CD4-positive, alpha-beta T cell treated with Interleukin-21 for 1 hour (primary cell): ENCODE measurements at regions not wholly inside any gene's neighbourhood (a gene's known extent, or its start where the extent isn't known, plus 50 kb on each side); places are given as distances from the start of the nearest gene placed in this dataset.
"Not testable (repeated sequence)": the region's sequence is repeated elsewhere in the genome, so short reads cannot be mapped to it uniquely, and the experiment has no call there.

ENCODE experiments used
- DNase-seq: peaks from one replicate; pipeline ENCODE4 v3.0.0-alpha.2; 2020

DNA sequence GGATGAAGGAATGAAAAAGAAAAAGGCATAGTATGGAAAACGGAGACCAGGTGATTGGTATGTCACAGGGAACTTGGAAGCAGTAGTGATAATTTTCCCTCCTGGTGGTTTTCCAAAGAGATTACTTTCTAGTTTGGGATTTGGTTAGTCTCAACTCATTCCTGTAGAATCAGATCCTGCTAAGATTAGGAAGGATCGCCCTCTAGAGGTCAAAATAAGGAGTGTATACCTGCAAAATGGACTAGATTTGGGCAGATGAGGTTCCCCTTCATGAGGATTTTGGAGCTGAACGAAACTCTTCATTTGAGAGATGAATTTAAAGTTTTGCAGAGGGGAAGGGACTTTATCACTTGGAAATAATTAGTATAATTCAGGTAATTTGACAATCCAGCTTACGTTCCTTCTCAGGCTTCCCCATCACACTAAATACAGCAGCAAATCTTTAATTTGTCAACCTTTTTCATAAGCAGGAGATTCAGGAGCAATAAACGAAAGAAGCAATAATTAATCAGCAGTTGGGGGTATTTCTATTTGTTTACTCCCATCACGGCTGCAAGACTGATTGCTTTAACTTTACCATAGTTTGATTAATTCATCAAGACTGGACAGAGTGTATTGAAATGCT lies 65.2 kb downstream of the CCDC195 start:
- DNase-seq, result peak; percentile 61

DNA sequence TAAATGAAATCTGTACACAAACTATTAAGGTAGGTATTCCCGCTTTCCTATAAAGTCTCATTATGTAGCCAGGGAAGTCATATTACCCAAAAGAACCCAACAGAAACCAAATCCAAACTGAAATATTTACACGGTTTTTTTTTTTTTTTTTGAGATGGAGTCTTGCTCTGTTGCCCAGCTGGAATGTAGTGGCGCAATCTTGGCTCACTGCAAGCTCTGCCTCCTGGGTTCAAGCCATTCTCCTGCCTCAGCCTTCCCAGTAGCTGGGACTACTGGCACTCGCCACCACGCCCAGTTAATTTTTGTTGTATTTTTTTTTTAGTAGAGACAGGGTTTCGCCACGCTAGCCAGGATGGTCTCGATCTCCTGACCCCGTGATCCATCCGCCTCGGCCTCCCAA lies 62.5 kb upstream of the CUL3 start:
- not testable (repeated sequence) for DNase-seq

- peak; percentile 13 for DNase-seq
Observed at GRCh38 chr2:224646242-224646846, 61.2 kb upstream of the CUL3 start.

GRCh38 chr2:224645722-224646121 lies 60.6 kb upstream of the CUL3 start:
- DNase-seq, result no peak

DNA sequence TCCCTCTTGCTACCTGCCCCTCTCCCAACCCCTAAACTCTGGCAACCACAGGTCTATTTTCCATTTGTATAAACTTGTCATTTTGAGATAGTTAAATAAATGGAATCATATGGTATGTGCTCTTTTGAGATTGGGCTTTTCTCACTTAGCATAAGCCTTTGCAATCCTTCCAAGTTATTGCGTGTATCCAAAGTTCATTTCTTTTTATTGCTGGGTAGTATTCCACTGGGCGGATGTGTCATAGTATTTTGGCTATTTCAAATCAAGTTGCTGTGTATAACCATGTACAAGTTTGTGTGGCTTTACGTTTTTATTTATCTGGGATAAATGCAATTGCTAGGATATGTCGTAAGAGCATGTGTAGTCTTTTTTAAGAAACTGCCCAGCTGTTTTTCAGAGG lies 55.5 kb upstream of the CUL3 start:
- no peak for DNase-seq

DNA sequence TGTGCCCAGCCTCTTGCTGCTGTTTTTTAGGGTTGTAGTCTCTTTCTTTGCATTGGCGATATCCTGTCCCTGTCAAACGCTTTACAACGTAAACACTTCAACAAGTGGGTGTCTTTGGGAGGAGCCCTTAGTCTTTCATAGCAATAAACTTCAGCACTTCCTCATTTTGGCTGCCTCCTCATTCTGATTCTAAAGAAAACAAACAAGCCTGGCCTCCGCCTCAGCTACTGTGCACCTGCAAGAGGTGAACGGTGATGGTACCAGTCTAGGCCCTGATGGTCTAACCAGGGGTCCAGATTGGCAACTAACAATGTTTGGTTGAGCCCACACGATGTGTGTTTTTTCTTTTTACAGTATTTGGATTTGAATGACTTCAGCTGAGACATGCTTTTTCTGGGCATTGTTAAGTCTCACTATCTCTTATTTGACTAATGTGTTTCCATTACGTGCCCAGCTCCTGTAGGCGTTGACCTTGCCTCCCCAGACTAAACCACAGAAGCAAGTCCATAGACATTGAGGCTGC lies 53.2 kb upstream of the CUL3 start:
- DNase-seq, result peak; percentile 19
